ENCODE measurements at regions not wholly inside any gene's neighbourhood (a gene's known extent, or its start where the extent isn't known, plus 50 kb on each side); places are given as distances from the start of the nearest gene placed in this dataset.

- no peak for DNase-seq (ENCODE audit: low read depth in 2 of 2)
Observed at GRCh38 chr5:77157732-77158532, 52.5 kb upstream of the PDE8B start.

GRCh38 chr5:77156379-77156778 lies 54.1 kb upstream of the PDE8B start:
- DNase-seq (ENCODE audit: low read depth in 2 of 2) = no peak

GRCh38 chr5:77155179-77155785 lies 55.2 kb upstream of the PDE8B start:
- DNase-seq (ENCODE audit: low read depth in 2 of 2) = no peak

GRCh38 chr5:77152441-77152840 lies 58.0 kb upstream of the PDE8B start:
- no peak for DNase-seq (ENCODE audit: low read depth in 2 of 2)

- no peak for DNase-seq (ENCODE audit: low read depth in 2 of 2)
Observed at GRCh38 chr5:77151501-77151900, 59.0 kb upstream of the PDE8B start.

- no peak for DNase-seq (ENCODE audit: low read depth in 2 of 2)
Observed at GRCh38 chr5:77146896-77147295, 59.8 kb upstream of the ZBED3 start.

- DNase-seq (ENCODE audit: low read depth in 2 of 2) = no peak
Observed at GRCh38 chr5:77145666-77146065, 58.6 kb upstream of the ZBED3 start.

GRCh38 chr5:77144837-77145139 lies 57.7 kb upstream of the ZBED3 start:
- DNase-seq (ENCODE audit: low read depth in 2 of 2) = no peak

GRCh38 chr5:77143998-77144836 lies 57.1 kb upstream of the ZBED3 start:
- peak; percentile 32 to 38 for DNase-seq (ENCODE audit: low read depth in 2 of 2)

GRCh38 chr5:77140350-77140749 lies 53.3 kb upstream of the ZBED3 start:
- DNase-seq (ENCODE audit: low read depth in 2 of 2) = no peak

- no peak for DNase-seq (ENCODE audit: low read depth in 2 of 2)
Observed at GRCh38 chr5:77139001-77139400, 51.9 kb upstream of the ZBED3 start.
